ENCODE measurements at regions not wholly inside any gene's neighbourhood (a gene's known extent, or its start where the extent isn't known, plus 50 kb on each side); places are given as distances from the start of the nearest gene placed in this dataset.

- Histone ChIP-seq H3K9ac (ENCODE audit: low read depth, low read length) (no peak overlapping the region), H3K18ac (ENCODE audit: low read depth, low read length) (no peak overlapping the region), H3K27ac (ENCODE audit: insufficient read depth, low read length) (no peak overlapping the region), H4K91ac (ENCODE audit: insufficient read depth, low read depth, low read length) (no peak overlapping the region), H3K56ac (ENCODE audit: extremely low read depth, insufficient read depth, low read length) (no peak overlapping the region), H3K9me1 (ENCODE audit: insufficient read depth, low read length) (no peaks in the 10 kb centered on the region), H2BK5ac (ENCODE audit: low read depth, low read length, poor library complexity, severe bottlenecking) (no peak overlapping the region), H4K20me1 (ENCODE audit: insufficient read depth, low read length) (no peaks in the 10 kb centered on the region), H3K4me2 (ENCODE audit: low read depth, low read length) (no peak overlapping the region), H2BK20ac (ENCODE audit: low read depth, low read length) (no peak overlapping the region), H3K36me3 (ENCODE audit: control insufficient read depth, insufficient read depth, low read length) (no peaks in the 10 kb centered on the region), H4K8ac (ENCODE audit: low read depth in 2 of 2, low read length in 2 of 2) (no peak overlapping the region), H2AFZ (replicated peaks; ENCODE audit: low read length, poor library complexity) (no peak overlapping the region), H3K9me3 (ENCODE audit: control insufficient read depth, insufficient read depth, low read length) (no peaks in the 10 kb centered on the region), H3K23ac (ENCODE audit: low read depth, low read length) (no peak overlapping the region), H2AK9ac (replicated peaks; ENCODE audit: low read depth, low read length, poor library complexity) (no peak overlapping the region), H3K4ac (ENCODE audit: low read depth, low read length) (no peak overlapping the region), H3K4me1 (ENCODE audit: control insufficient read depth, insufficient read depth, low read length) (no peaks in the 10 kb centered on the region), H3K27me3 (ENCODE audit: control insufficient read depth, insufficient read depth, low read length) (no peaks in the 10 kb centered on the region), H3K79me1 (ENCODE audit: low read depth in 1 of 2, low read length in 2 of 2) (no peaks in the 10 kb centered on the region), H3K14ac (replicated peaks; ENCODE audit: low read depth, low read length) (no peak overlapping the region), H4K5ac (ENCODE audit: low read depth, low read length) (no peak overlapping the region), H3K4me3 (ENCODE audit: insufficient read depth, low read depth, low read length) (no peak overlapping the region), H2BK120ac (ENCODE audit: low read depth, low read length) (no peak overlapping the region), H2BK15ac (ENCODE audit: low read depth, low read length) (no peak overlapping the region), H2AK5ac (ENCODE audit: low read depth, low read length) (no peak overlapping the region)
- TF ChIP-seq MXI1 (IDR thresholded peaks at IDR 0.05; ENCODE audit: borderline replicate concordance, low read depth, low read length) (no peak), POLR2A (IDR thresholded peaks at IDR 0.05; ENCODE audit: low read depth, low read length) (no peak)
- DNase-seq (no peak), ATAC-seq (ENCODE audit: low read depth) (no peak)
- dilution Hi-C loops (cut with HindIII; ENCODE audit: low sequenced_read_pairs, unreplicated experiment) (no loop called here), in situ Hi-C loops (cut with MboI; ENCODE audit: low sequenced_read_pairs) (no loop called here), intact Hi-C loops (cut with micrococcal nuclease) (no loop called here)
- WGBS, 2 experiments (ENCODE audit: extremely low coverage in 2 of 2, insufficient read length in 1 of 2): no CpG with 5 or more reads among the region's 2 CpGs
- POLR2A ChIA-PET (ENCODE audit: unreplicated experiment): no interaction called here
- no TSS peak for BruUV-seq (replicated peaks)
- CTCF ChIA-PET: interaction anchor here (0.7 kb wide), 1 partner anchor 542 kb away, joined by 5 read pairs; no protein-coding TSS in a partner anchor
Observed at GRCh38 chr6:119829006-119829405, 479.4 kb upstream of the MAN1A1 start.

Data from IMR-90 (cell line).